ENCODE measurements at regions not wholly inside any gene's neighbourhood (a gene's known extent, or its start where the extent isn't known, plus 50 kb on each side); places are given as distances from the start of the nearest gene placed in this dataset.

DNA sequence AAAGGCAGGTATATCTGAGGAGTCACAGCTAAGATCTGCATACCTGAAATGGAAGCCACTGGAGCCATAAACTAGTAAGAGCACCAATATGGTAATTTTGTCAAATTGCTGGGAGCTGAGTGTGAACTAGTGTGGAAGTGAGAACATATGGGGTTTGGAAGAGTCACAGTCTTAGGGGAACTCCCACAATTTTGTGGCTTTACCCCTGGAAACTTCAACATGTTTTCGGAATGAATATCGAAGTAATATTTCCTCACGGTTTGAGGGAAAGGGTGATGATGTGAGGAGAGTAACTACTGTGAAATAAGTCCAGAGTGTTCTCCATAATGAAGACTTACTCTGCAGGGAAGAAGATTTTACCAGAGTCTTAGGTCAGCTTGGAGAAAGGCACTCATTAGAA is 565.9 kb downstream of the RIT2 start:
- TF ChIP-seq EZH2 (IDR thresholded peaks at IDR 0.05; ENCODE audit: insufficient read depth, poor library complexity, severe bottlenecking) (no peak), EZH2phosphoT487 (IDR thresholded peaks at IDR 0.05; ENCODE audit: insufficient read depth, low read depth) (no peak)
